Ecto neural progenitor cell (in vitro differentiated cells): ENCODE measurements at regions not wholly inside any gene's neighbourhood (a gene's known extent, or its start where the extent isn't known, plus 50 kb on each side); places are given as distances from the start of the nearest gene placed in this dataset.

Experiments used
- DNase-seq: peaks from one replicate; pipeline ENCODE4 v3.0.0-alpha.2; 2018; ENCODE audit warnings: low spot score

- DNase-seq, result no peak
These were observed 508.6 kb downstream of the PTPRU start for GRCh38 chr1:29744684-29745490.

- DNase-seq, result no peak
These were observed 507.6 kb downstream of the PTPRU start for GRCh38 chr1:29743931-29744330.

GRCh38 chr1:29743264-29743663 is 506.9 kb downstream of the PTPRU start:
- DNase-seq, result no peak

GRCh38 chr1:29739176-29739575 is 502.9 kb downstream of the PTPRU start:
- DNase-seq, result no peak

GRCh38 chr1:29736582-29737188 is 500.4 kb downstream of the PTPRU start:
- peak; percentile 67 for DNase-seq

- DNase-seq, result no peak
These were observed 496.1 kb downstream of the PTPRU start for GRCh38 chr1:29732453-29732852.

- DNase-seq, result no peak
These were observed 494.3 kb downstream of the PTPRU start for GRCh38 chr1:29730623-29731022.

- no peak for DNase-seq
These were observed 493.0 kb downstream of the PTPRU start for GRCh38 chr1:29729281-29729680.

- DNase-seq, result no peak
These were observed 492.4 kb downstream of the PTPRU start for GRCh38 chr1:29728703-29729102.

- DNase-seq, result no peak
These were observed 488.9 kb downstream of the PTPRU start for GRCh38 chr1:29725262-29725661.

GRCh38 chr1:29722598-29722997 is 486.3 kb downstream of the PTPRU start:
- DNase-seq, result no peak

GRCh38 chr1:29719253-29719652 is 482.9 kb downstream of the PTPRU start:
- DNase-seq, result no peak

GRCh38 chr1:29718791-29719190 is 482.5 kb downstream of the PTPRU start:
- no peak for DNase-seq

GRCh38 chr1:29716306-29716705 is 480.0 kb downstream of the PTPRU start:
- DNase-seq, result no peak

- no peak for DNase-seq
These were observed 477.5 kb downstream of the PTPRU start for GRCh38 chr1:29713857-29714256.

- no peak for DNase-seq
These were observed 476.5 kb downstream of the PTPRU start for GRCh38 chr1:29712801-29713200.

- no peak for DNase-seq
These were observed 475.9 kb downstream of the PTPRU start for GRCh38 chr1:29712284-29712651.

- no peak for DNase-seq
These were observed 475.4 kb downstream of the PTPRU start for GRCh38 chr1:29711582-29712283.

GRCh38 chr1:29709704-29710280 is 473.5 kb downstream of the PTPRU start:
- no peak for DNase-seq

- no peak for DNase-seq
These were observed 472.7 kb downstream of the PTPRU start for GRCh38 chr1:29708796-29709703.

GRCh38 chr1:29708381-29708780 is 472.1 kb downstream of the PTPRU start:
- no peak for DNase-seq

- DNase-seq, result no peak
These were observed 471.5 kb downstream of the PTPRU start for GRCh38 chr1:29707796-29708195.
